Hindlimb muscle (tissue), 1 donor: ENCODE measurements at regions not wholly inside any gene's neighbourhood (a gene's known extent, or its start where the extent isn't known, plus 50 kb on each side); places are given as distances from the start of the nearest gene placed in this dataset.
A peak's percentile ranks its signal among the peaks of the same experiment; 100 is the strongest.
"Not testable (repeated sequence)": the region's sequence is repeated elsewhere in the genome, so short reads cannot be mapped to it uniquely, and the experiment has no call there.

Source experiments
- DNase-seq: peaks from one replicate; pipeline ENCODE4 v3.0.0-alpha.2; 2013

DNA sequence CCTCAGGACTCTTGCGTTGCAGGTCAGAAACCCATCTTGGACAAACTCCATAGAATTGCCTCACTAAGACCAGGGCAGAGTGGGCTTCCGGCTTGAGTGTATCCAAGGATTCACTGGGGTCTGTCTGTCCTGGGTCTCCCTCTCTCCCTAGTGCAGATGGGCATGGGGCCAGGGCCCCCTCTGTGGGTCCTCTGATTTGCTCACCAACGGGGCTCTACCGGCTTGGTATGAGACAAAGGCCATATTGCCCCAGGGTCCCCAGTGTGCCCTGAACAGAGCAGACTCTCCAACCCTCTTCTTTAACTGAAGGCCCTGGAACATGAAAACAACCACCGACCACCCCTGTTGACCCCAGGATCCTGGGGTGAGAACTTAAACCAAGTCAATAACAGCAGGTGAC lies 68.2 kb upstream of the CHST15 start:
- no peak for DNase-seq

DNA sequence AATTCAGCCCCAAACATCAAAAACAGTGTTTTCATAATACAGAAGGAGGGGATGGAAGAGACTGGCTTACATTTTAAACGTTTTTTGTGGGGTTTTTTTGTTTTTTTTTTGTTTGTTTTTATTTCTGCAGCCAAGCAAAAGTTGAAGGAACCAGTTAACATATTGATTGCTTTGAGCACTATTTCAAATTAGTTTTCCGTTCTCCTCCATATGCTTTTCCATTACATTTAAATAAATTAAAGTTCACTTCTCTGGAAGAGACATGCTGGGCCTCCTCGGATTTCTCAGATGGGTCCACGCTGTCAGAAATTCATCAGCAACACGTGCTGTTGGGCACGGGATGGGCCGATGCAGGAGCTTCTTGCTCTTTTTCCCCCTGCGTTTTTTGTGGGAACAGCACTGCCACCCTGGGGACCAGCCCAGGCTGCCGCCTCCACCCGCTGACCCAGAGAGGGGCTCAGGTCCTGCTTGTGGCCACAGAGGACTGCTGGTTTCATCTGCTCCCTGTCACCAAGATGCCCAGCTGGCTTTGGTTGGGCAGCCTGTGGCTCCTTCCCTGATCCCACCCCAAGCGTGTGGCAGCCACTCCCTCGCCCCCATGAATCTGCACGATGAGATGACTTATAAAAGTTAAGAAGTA lies 67.7 kb upstream of the CHST15 start:
- DNase-seq, result no peak

DNA sequence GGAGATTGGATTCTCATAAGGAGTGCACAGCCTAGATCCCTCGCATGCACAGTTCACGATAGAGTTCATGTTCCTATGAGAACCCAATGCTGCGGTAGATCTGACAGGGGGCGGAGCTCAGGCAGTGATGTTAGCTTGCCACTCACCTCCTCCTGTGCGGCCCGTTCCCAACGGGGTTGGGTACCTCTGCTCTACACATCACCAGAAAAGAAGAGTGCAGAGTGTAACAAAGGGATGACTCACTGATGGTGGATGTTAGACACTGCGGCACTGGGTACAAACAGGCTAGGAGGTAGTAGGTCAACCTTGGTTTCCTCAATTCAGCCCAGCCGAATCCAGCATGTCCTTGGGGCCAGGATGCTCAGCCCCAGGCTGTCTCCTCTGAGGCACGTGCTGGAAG lies 66.8 kb upstream of the CHST15 start:
- no peak for DNase-seq

DNA sequence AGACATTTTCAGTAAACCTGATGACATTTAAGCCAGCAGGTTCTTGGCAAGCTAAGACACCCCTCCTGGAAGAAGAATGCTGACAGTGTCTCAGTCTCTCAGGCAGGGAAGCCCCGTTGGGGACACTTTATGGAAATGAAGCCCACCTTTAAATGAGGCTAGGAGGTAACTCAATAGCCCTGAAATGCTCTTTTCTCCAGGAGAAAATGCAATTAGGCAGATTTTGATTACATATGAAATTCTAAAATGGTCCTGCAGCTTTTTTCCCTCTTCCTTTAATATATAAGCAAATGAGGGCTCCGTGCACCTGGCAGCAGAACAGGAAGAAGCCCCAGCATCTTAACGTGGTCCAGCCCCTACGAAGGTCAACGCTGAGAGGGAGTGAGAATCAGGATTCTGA lies 65.8 kb upstream of the CHST15 start:
- no peak for DNase-seq

- no peak for DNase-seq
Observed at GRCh38 chr10:124158592-124158991, 65.2 kb upstream of the CHST15 start.

- no peak for DNase-seq
Observed at GRCh38 chr10:124157271-124157681, 63.9 kb upstream of the CHST15 start.

DNA sequence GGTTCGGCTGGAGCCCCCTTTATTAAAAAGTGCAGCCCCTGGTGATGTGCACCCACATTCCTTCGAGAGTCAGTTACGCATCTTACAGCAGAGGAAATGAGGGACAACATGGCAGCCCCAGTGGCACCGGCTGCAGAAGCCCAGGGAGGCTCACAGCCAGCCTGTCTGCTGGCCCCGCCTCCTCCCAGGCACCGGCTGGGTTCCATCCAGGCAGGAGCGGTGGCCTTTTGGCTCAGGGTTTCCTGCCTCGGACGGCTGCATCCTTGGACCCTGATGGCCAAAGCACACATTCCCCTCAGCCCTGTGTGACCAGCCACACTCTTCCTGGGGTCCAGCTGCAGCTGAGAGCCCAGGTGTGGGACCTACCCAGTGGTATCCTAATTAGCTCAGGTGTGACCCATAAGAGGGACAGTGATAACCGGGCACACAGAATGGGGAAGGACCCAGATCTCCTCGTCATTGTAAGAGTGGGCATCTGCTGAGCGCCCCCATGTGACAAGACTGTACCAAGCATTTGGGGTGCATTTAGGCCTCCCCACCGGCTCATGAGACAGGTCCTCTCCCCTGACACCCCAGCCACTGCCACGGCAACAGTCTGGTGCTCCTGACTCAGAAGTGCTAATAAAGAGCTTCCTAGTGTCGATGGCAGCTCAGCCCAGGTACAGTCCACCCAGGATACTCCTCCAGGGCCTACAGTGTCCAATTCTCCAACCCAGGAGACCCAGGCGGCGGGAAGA lies 63.3 kb upstream of the CHST15 start:
- no peak for DNase-seq

DNA sequence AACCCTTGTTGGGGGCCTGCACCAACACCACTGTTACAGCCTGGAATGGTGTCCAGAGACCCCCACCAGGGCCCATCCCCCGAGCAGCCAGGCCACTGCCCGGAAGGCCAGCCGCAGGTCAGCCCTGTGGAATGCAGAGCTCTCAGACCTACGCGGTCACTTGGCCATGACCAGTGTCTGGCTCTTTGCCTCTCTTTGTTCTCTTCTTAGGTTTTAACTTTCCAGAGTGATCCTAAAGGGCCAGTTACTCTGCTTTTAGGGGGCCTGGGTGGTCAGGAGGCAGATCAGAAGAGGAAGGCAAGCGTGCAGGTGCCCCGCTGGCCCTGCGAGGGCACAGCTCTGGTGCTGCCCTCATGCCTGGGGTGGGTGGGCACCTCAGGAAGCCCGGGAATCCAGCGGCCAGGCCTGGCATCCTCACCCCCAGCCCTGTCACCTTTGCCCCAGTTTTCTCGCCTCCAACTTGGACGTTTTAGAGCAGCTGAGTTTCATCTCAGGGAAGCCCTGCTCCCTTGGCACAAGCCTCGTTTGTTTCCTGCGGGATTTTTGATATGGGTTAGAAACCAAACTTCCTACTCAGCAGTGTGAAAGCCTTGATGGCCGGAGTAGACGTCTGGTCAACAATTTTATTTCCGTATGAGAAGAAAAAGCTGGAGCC lies 62.5 kb upstream of the CHST15 start:
- no peak for DNase-seq

GRCh38 chr10:124153023-124153826 lies 59.8 kb upstream of the CHST15 start:
- peak; percentile 50 for DNase-seq

- DNase-seq, result no peak
Observed at GRCh38 chr10:124152139-124153022, 59.0 kb upstream of the CHST15 start.

- DNase-seq, result no peak
Observed at GRCh38 chr10:124151466-124152095, 58.2 kb upstream of the CHST15 start.

GRCh38 chr10:124150807-124151417 lies 57.5 kb upstream of the CHST15 start:
- DNase-seq, result no peak

DNA sequence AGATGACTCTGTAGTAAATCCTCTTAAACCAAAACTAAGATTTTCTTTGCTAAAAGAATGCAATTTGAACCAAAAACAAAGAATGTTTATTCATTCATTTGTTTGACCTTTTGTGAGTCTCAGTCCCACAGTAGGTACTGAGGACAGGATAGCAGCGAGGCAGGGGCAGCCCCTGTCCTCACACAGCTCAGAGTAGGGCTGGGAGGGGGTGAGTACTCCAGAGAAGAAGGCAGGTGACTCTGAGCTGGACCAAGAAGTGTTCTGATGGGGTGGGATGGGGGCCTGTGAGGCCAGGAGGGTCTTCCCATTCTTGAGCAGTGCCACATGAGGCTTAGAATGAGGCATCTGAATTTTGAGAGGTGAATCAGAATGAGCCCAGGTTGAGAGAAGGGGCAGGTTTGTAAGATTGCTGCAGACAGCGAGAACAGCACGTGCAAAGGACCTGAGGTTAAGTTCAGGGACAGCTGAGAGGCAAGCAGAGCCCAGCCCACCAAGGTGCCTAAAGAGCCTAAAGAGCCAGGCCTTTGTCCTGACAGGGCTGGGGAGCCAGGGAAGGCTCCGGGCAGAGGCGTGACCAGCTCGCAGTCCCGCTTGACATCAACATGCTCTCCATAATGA lies 56.9 kb upstream of the CHST15 start:
- DNase-seq, result no peak

DNA sequence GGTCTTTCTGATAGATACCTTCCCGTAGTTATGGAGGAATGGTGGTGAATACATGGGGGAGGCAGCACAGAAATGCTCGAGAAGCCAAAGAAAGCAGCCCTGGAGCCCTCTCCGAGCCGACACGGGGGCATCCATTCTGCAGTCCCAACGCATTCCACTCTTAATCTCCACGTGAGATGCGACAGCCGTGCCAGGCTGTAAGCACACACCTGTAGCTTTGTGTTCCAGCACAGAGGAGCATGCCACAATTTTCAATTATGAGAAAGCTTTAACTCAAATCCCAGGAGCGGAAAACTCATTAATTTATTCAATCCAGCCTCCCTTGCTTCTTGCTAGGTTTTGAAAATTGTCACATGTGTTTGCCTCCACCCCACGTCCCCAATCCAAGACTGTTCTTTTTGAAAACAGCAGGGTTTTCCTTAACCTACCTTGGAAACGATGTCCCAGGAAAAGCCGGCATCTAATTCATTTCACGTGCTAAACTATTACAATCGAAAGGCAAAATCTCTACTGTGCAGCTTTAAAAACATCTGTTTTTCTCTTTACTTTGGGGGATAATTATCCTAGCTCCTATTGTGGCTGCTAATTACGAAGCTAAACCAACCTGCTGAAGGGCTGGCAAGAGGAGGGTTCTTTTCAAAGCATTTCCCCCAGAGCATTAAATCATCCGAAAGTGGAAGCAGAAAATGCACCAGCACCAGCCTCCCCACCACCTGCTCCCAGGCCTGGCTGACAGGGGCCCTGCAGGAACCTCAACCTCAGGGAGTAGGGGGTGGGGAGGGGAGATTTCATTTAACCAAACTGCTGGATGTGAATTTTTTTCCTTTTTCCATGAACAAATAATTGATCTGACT lies 56.0 kb upstream of the CHST15 start:
- DNase-seq, result no peak

GRCh38 chr10:124148509-124149188 lies 55.3 kb upstream of the CHST15 start:
- DNase-seq, result not testable (repeated sequence)

GRCh38 chr10:124146483-124146882 lies 53.1 kb upstream of the CHST15 start:
- DNase-seq, result no peak

GRCh38 chr10:124145109-124145870 lies 51.9 kb upstream of the CHST15 start:
- peak; percentile 40 for DNase-seq

GRCh38 chr10:124144536-124144935 lies 51.1 kb upstream of the CHST15 start:
- DNase-seq, result no peak
